ENCODE measurements at regions not wholly inside any gene's neighbourhood (a gene's known extent, or its start where the extent isn't known, plus 50 kb on each side); places are given as distances from the start of the nearest gene placed in this dataset.

- no peak overlapping the region for H3K27ac ChIP-seq (replicated peaks)
- DNase-seq (ENCODE audit: low read depth in 1 of 2, low spot score in 1 of 2), result no peak
- no peak overlapping the region for H3K4me3 ChIP-seq (replicated peaks; ENCODE audit: insufficient read depth, low read length)
- TF ChIP-seq REST (IDR thresholded peaks at IDR 0.05; ENCODE audit: insufficient replicate concordance, low read depth), result no peak
- TF ChIP-seq GABPA (IDR thresholded peaks at IDR 0.05; ENCODE audit: low read depth), result no peak
- no peak for TF ChIP-seq SPI1 (IDR thresholded peaks at IDR 0.05; ENCODE audit: borderline replicate concordance, low read depth)
- no peak for TF ChIP-seq POLR2AphosphoS5 (IDR thresholded peaks at IDR 0.05; ENCODE audit: low read depth)
- TF ChIP-seq CTCF (IDR thresholded peaks at IDR 0.05; ENCODE audit: insufficient read depth, low read length), result no peak
- H3K27me3 ChIP-seq (ENCODE audit: insufficient read depth, poor library complexity, severe bottlenecking), result no peaks in the 10 kb centered on the region
These were observed 223.2 kb downstream of the FOXD2 start for GRCh38 chr1:47661040-47661439.

- TF ChIP-seq CTCF (IDR thresholded peaks at IDR 0.05; ENCODE audit: insufficient read depth, low read length), result no peak
- TF ChIP-seq GABPA (IDR thresholded peaks at IDR 0.05; ENCODE audit: low read depth), result no peak
- no peak for TF ChIP-seq POLR2AphosphoS5 (IDR thresholded peaks at IDR 0.05; ENCODE audit: low read depth)
- TF ChIP-seq REST (IDR thresholded peaks at IDR 0.05; ENCODE audit: insufficient replicate concordance, low read depth), result no peak
- TF ChIP-seq SPI1 (IDR thresholded peaks at IDR 0.05; ENCODE audit: borderline replicate concordance, low read depth), result no peak
- no peak overlapping the region for H3K4me3 ChIP-seq (replicated peaks; ENCODE audit: insufficient read depth, low read length)
- no peak for DNase-seq (ENCODE audit: low read depth in 1 of 2, low spot score in 1 of 2)
- H3K27ac ChIP-seq (replicated peaks), result no peak overlapping the region
- no peaks in the 10 kb centered on the region for H3K27me3 ChIP-seq (ENCODE audit: insufficient read depth, poor library complexity, severe bottlenecking)
These were observed 224.2 kb downstream of the FOXD2 start for GRCh38 chr1:47662068-47662467.

GRCh38 chr1:47663286-47663685, 225.4 kb downstream of the FOXD2 start:
- no peak overlapping the region for H3K27ac ChIP-seq (replicated peaks)
- no peak for DNase-seq (ENCODE audit: low read depth in 1 of 2, low spot score in 1 of 2)
- TF ChIP-seq GABPA (IDR thresholded peaks at IDR 0.05; ENCODE audit: low read depth) (no peak), REST (IDR thresholded peaks at IDR 0.05; ENCODE audit: insufficient replicate concordance, low read depth) (no peak), SPI1 (IDR thresholded peaks at IDR 0.05; ENCODE audit: borderline replicate concordance, low read depth) (no peak), CTCF (IDR thresholded peaks at IDR 0.05; ENCODE audit: insufficient read depth, low read length) (no peak), POLR2AphosphoS5 (IDR thresholded peaks at IDR 0.05; ENCODE audit: low read depth) (no peak)
- no peak overlapping the region for H3K4me3 ChIP-seq (replicated peaks; ENCODE audit: insufficient read depth, low read length)
- H3K27me3 ChIP-seq (ENCODE audit: insufficient read depth, poor library complexity, severe bottlenecking), result no peaks in the 10 kb centered on the region
